ENCODE measurements at regions not wholly inside any gene's neighbourhood (a gene's known extent, or its start where the extent isn't known, plus 50 kb on each side); places are given as distances from the start of the nearest gene placed in this dataset.
"Not testable (repeated sequence)": the region's sequence is repeated elsewhere in the genome, so short reads cannot be mapped to it uniquely, and the experiment has no call there.

DNA sequence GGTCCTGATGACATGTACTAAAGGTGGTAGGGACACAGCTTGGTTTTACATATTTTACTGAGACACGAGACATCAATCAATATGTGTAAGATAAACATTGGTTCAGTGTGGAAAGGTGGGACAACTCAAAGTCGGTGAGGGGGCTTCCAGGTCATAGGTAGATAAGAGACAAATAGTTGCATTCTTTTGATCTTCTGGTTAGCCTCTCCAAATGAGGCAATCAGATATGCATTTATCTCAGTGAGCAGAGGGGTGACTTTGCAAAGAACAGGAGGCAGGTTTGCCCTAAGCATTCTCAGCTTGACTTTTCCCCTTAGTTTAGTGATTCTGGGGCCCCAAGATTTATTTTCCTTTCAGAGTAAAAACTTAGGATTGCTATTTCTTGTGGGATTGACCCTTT lies 706.9 kb downstream of the GLUD2 start:
- Mint-ChIP-seq H3K27ac (no peak overlapping the region), H3K4me3 (no peak overlapping the region), H3K4me1 (ENCODE audit: low read depth) (no peaks in the 10 kb centered on the region), H3K36me3 (ENCODE audit: low read depth) (no peaks in the 10 kb centered on the region), H3K9me3 (no peaks in the 10 kb centered on the region), H3K27me3 (no peaks in the 10 kb centered on the region)
- intact Hi-C loops (cut with micrococcal nuclease): no loop called here
- ATAC-seq (no peak), DNase-seq (no peak)
- ChIA-PET POLR2A (no interaction called here), CTCF (no interaction called here)
- TF ChIP-seq, protein P1, sequence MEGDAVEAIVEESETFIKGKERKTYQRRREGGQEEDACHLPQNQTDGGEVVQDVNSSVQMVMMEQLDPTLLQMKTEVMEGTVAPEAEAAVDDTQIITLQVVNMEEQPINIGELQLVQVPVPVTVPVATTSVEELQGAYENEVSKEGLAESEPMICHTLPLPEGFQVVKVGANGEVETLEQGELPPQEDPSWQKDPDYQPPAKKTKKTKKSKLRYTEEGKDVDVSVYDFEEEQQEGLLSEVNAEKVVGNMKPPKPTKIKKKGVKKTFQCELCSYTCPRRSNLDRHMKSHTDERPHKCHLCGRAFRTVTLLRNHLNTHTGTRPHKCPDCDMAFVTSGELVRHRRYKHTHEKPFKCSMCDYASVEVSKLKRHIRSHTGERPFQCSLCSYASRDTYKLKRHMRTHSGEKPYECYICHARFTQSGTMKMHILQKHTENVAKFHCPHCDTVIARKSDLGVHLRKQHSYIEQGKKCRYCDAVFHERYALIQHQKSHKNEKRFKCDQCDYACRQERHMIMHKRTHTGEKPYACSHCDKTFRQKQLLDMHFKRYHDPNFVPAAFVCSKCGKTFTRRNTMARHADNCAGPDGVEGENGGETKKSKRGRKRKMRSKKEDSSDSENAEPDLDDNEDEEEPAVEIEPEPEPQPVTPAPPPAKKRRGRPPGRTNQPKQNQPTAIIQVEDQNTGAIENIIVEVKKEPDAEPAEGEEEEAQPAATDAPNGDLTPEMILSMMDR (IDR thresholded peaks at IDR 0.05): no peak

DNA sequence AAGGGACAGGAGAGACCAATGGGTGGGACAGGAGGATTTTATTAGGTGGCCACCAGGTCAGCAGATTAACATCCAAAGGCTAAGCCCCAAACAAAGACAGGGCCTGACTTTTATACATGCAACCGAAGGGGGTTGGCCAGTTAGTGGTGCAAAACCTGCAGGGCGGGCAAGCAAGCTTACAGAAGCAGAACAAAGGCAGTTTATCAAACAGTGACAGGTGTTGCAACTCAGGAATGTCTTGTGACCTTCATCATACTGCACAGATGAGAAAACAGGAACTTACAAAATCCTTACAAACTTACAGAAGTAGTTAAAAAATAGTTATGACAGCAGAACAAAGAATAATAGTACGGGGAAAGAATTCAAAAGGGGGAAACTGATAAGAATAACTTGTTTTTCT lies 708.1 kb downstream of the GLUD2 start:
- Mint-ChIP-seq H3K9me3 (no peaks in the 10 kb centered on the region), H3K27ac (no peak overlapping the region), H3K4me1 (ENCODE audit: low read depth) (no peaks in the 10 kb centered on the region), H3K27me3 (no peaks in the 10 kb centered on the region), H3K4me3 (no peak overlapping the region), H3K36me3 (ENCODE audit: low read depth) (no peaks in the 10 kb centered on the region)
- ChIA-PET CTCF (no interaction called here), POLR2A (no interaction called here)
- DNase-seq (no peak), ATAC-seq (no peak)
- intact Hi-C loops (cut with micrococcal nuclease): no loop called here
- TF ChIP-seq, protein P1 (IDR thresholded peaks at IDR 0.05): no peak

DNA sequence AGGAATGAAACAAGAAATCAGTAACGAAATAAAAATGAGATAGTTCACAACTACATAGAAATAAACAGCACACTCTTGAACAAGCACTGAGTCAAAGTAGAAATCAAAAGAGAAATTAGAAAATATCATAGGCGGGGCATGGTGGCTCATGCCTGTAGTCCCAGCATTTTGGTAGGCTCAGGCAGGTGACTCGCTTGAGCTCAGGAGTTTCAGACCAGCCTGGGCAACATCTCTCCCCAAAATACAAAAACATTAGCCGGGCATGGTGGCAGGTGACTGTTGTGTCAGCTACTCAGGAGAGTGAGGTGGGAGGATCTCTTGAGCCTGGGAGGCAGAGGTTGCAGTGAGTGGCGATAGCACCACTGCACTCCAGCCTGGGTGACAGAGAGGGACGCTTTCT lies 714.4 kb downstream of the GLUD2 start:
- intact Hi-C loops (cut with micrococcal nuclease): no loop called here
- ChIA-PET POLR2A (no interaction called here), CTCF (no interaction called here)
- Mint-ChIP-seq H3K4me1 (ENCODE audit: low read depth) (no peaks in the 10 kb centered on the region), H3K36me3 (ENCODE audit: low read depth) (no peaks in the 10 kb centered on the region), H3K27ac (no peak overlapping the region), H3K4me3 (no peak overlapping the region), H3K9me3 (no peaks in the 10 kb centered on the region), H3K27me3 (no peaks in the 10 kb centered on the region)
- ATAC-seq (no peak), DNase-seq (no peak)
- TF ChIP-seq, protein P1 (IDR thresholded peaks at IDR 0.05): no peak

DNA sequence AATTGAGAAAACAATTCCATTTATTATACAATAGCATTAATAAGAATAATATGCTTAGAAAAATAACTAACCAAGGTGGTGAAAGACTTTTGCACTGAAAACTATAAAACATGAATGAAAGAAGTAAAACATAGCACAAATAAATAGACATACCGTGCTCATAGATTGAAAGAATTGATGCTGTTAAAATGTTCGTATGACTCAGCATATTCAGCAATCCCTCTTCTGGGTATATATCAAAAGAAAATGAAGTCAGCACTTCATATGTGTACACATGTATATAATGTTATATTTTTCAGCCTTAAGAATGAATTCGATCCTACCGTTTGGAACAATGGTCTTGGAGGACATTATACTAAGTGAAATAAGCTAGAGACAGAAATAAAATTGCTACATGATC lies 716.3 kb downstream of the GLUD2 start:
- no peaks in the 10 kb centered on the region for H3K36me3 Mint-ChIP-seq (ENCODE audit: low read depth)
- POLR2A ChIA-PET: no interaction called here
- no peaks in the 10 kb centered on the region for H3K27me3 Mint-ChIP-seq
- CTCF ChIA-PET: no interaction called here
- no peak for ATAC-seq
- no peak for DNase-seq
- no peak overlapping the region for H3K4me3 Mint-ChIP-seq
- no peaks in the 10 kb centered on the region for H3K4me1 Mint-ChIP-seq (ENCODE audit: low read depth)
- no peaks in the 10 kb centered on the region for H3K9me3 Mint-ChIP-seq
- H3K27ac Mint-ChIP-seq: no peak overlapping the region
- TF ChIP-seq, protein P1 (IDR thresholded peaks at IDR 0.05): no peak
- intact Hi-C loops (cut with micrococcal nuclease): no loop called here

DNA sequence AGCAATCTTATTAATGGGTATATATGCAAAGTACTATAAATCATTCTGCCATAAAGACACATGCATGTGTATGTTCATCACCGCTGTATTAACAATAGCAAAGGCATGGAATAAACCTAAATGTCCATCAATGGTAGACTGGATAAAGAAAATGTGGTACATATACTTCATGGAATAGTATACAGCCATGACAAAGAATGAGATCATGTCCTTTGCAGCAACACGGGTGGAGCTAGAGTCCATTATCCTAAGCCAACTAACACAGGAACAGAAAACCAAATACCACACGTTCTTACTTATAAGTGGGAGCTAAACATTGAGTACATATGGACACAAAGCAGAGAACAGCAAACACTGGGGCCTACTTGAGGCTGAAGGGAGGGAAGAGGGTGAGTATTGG lies 720.8 kb downstream of the GLUD2 start:
- ATAC-seq; intact Hi-C loops (cut with micrococcal nuclease); H3K27me3 Mint-ChIP-seq; H3K9me3 Mint-ChIP-seq; DNase-seq; CTCF ChIA-PET; H3K4me3 Mint-ChIP-seq; H3K27ac Mint-ChIP-seq; H3K4me1 Mint-ChIP-seq (ENCODE audit: low read depth); POLR2A ChIA-PET; H3K36me3 Mint-ChIP-seq (ENCODE audit: low read depth): not testable (repeated sequence)

DNA sequence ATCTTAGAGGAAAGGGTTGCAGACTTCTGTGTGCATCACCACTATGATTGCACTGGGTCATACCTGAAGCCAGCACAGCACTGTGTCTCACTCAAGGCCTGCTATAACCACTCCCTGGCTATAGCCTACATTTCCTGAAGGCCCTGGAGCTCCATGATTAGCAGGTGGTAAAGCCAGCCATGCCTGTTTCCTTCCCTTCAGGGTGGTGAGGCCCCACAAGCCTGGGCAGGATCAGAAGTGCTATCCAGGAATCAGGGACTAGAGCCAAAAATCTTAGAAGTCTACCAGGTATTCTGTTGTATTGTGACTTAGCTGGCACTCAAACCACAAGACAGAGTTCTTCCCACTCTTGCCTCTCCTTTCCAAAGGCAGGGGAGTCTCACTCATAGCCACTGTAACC lies 734.6 kb downstream of the GLUD2 start:
- intact Hi-C loops (cut with micrococcal nuclease): no loop called here
- TF ChIP-seq, protein P1 (IDR thresholded peaks at IDR 0.05): no peak
- Mint-ChIP-seq H3K4me1 (ENCODE audit: low read depth) (no peaks in the 10 kb centered on the region), H3K27ac (no peak overlapping the region), H3K36me3 (ENCODE audit: low read depth) (no peaks in the 10 kb centered on the region), H3K9me3 (no peaks in the 10 kb centered on the region), H3K4me3 (no peak overlapping the region), H3K27me3 (no peaks in the 10 kb centered on the region)
- ATAC-seq: no peak
- ChIA-PET POLR2A (no interaction called here), CTCF (no interaction called here)
- DNase-seq: no peak

Measured in activated CD8-positive, alpha-beta T cell treated with anti-CD3 and anti-CD28 coated beads for 36 hours (primary cell).